Upper lobe of left lung (tissue), 6 donors: ENCODE measurements at regions not wholly inside any gene's neighbourhood (a gene's known extent, or its start where the extent isn't known, plus 50 kb on each side); places are given as distances from the start of the nearest gene placed in this dataset.

Experiments used
- ATAC-seq, 2 donors: fragments of 200-7000 bp; cut with Tn5 transposase; one replicate each; pipeline ENCODE4 v1.9.1; 2022; ENCODE audit warnings: mild to moderate bottlenecking in 2 of 2, moderate library complexity in 2 of 2; ENCODE audit not compliant: low FRiP score in 2 of 2
- DNase-seq, 2 donors: peaks; one replicate each; pipeline ENCODE4 v3.0.0-alpha.2; 2019 to 2020
- H3K27ac ChIP-seq, 4 donors: fragments of 200-600 bp; sonication (generic); one replicate each; pipeline ENCODE4 v1.5.1; 2016 to 2019
- H3K27me3 ChIP-seq, 4 donors: fragments of 200-600 bp; sonication (generic); one replicate each; pipeline ENCODE4 v1.5.1; 2017 to 2019
- H3K36me3 ChIP-seq, 4 donors: fragments of 200-600 bp; sonication (generic); one replicate each; pipeline ENCODE4 v1.5.1; 2016 to 2019
- H3K4me1 ChIP-seq, 4 donors: fragments of 200-600 bp; sonication (generic); one replicate each; pipeline ENCODE4 v1.5.1; 2018 to 2019
- H3K4me3 ChIP-seq, 4 donors: fragments of 200-600 bp; sonication (generic); one replicate each; pipeline ENCODE4 v1.5.1; 2017 to 2019; ENCODE audit warnings: mild to moderate bottlenecking in 2 of 4, moderate library complexity in 1 of 4
- H3K9me3 ChIP-seq, 4 donors: fragments of 200-600 bp; sonication (generic); one replicate each; pipeline ENCODE4 v1.5.1; 2018 to 2019
- CTCF ChIP-seq, 6 experiments: fragments of 450-650 bp in 4 of 6; fragments of 200-600 bp in 2 of 6; sonication (generic) in 2 of 6; IDR thresholded peaks; one replicate each; pipeline ENCODE4 v1.5.1; 2016 to 2019; ENCODE audit warnings: antibody characterized with exemption in 6 of 6
- EP300 ChIP-seq, 4 donors: sonication (generic); formaldehyde crosslinking; IDR thresholded peaks; one replicate each; pipeline ENCODE4 v1.5.1; 2017; ENCODE audit warnings: antibody characterized with exemption in 4 of 4, control low read depth in 2 of 4
- POLR2A ChIP-seq, 4 donors: fragments of 450-650 bp; IDR thresholded peaks; one replicate each; pipeline ENCODE4 v1.5.1; 2016 to 2017; ENCODE audit warnings: antibody characterized with exemption in 4 of 4, mild to moderate bottlenecking in 2 of 4
- POLR2AphosphoS5 ChIP-seq, 2 donors: sonication (generic); formaldehyde crosslinking; IDR thresholded peaks; one replicate each; pipeline ENCODE4 v1.5.1; 2017; ENCODE audit warnings: antibody characterized with exemption in 2 of 2
- WGBS, 2 donors: methylation state at CpG; one replicate each; pipeline ENCODE4 v1.1.5; 2017 to 2018; 5-methylcytosine and 5-hydroxymethylcytosine counted together
- donor health status: DM: no; HTN: no; CAD: no; lungs with moderate emphysema.
- donor health status: DM: no; HTN: yes; CAD: no; lungs with severe emphysema.

GRCh38 chr7:133180717-133181116, 72.2 kb upstream of the EXOC4 start:
- TF ChIP-seq EP300 (IDR thresholded peaks at IDR 0.05) (no peak), CTCF (IDR thresholded peaks at IDR 0.05) (no peak), POLR2A (IDR thresholded peaks at IDR 0.05) (no peak), POLR2AphosphoS5 (IDR thresholded peaks at IDR 0.05) (no peak)
- H3K4me3 ChIP-seq = no peak overlapping the region
- no peak overlapping the region for H3K27ac ChIP-seq
- DNase-seq (no peak), ATAC-seq (no peak)
- WGBS, 2 donors = 82 to 87% methylated on average over 4 of the region's 4 CpGs
- no peaks in the 10 kb centered on the region for H3K27me3 ChIP-seq
- H3K4me1 ChIP-seq = no peaks in the 10 kb centered on the region
- H3K9me3 ChIP-seq = no peaks in the 10 kb centered on the region
- H3K36me3 ChIP-seq = no peaks in the 10 kb centered on the region

GRCh38 chr7:133183042-133183794, 69.7 kb upstream of the EXOC4 start:
- H3K36me3 ChIP-seq = no peaks in the 10 kb centered on the region
- TF ChIP-seq POLR2AphosphoS5 (IDR thresholded peaks at IDR 0.05) (no peak), POLR2A (IDR thresholded peaks at IDR 0.05) (no peak), CTCF (IDR thresholded peaks at IDR 0.05) (no peak), EP300 (IDR thresholded peaks at IDR 0.05) (no peak)
- WGBS, 2 donors = 76 to 83% methylated on average over 7 to 10 of the region's 10 CpGs
- H3K27ac ChIP-seq = no peak overlapping the region
- H3K27me3 ChIP-seq = no peaks in the 10 kb centered on the region
- no peak overlapping the region for H3K4me3 ChIP-seq
- ATAC-seq = no peak
- H3K9me3 ChIP-seq = no peaks in the 10 kb centered on the region
- no peaks in the 10 kb centered on the region for H3K4me1 ChIP-seq
- DNase-seq = peak in 1 of 2 donors; percentile 15

- no peaks in the 10 kb centered on the region for H3K4me1 ChIP-seq
- no peaks in the 10 kb centered on the region for H3K27me3 ChIP-seq
- H3K4me3 ChIP-seq = no peak overlapping the region
- no peak overlapping the region for H3K27ac ChIP-seq
- 42 to 45% methylated on average over 2 of the region's 2 CpGs for WGBS, 2 donors
- DNase-seq (no peak), ATAC-seq (no peak)
- TF ChIP-seq POLR2A (IDR thresholded peaks at IDR 0.05) (no peak), POLR2AphosphoS5 (IDR thresholded peaks at IDR 0.05) (no peak), EP300 (IDR thresholded peaks at IDR 0.05) (no peak), CTCF (IDR thresholded peaks at IDR 0.05) (no peak)
- H3K9me3 ChIP-seq = no peaks in the 10 kb centered on the region
- no peaks in the 10 kb centered on the region for H3K36me3 ChIP-seq
Measured at GRCh38 chr7:133183969-133184368, 68.9 kb upstream of the EXOC4 start.

- no peaks in the 10 kb centered on the region for H3K9me3 ChIP-seq
- H3K27ac ChIP-seq = no peak overlapping the region
- TF ChIP-seq EP300 (IDR thresholded peaks at IDR 0.05) = no peak
- TF ChIP-seq POLR2AphosphoS5 (IDR thresholded peaks at IDR 0.05) = no peak
- no peak for TF ChIP-seq POLR2A (IDR thresholded peaks at IDR 0.05)
- TF ChIP-seq CTCF (IDR thresholded peaks at IDR 0.05) = no peak
- ATAC-seq (no peak), DNase-seq (no peak)
- H3K36me3 ChIP-seq = no peaks in the 10 kb centered on the region
- H3K4me3 ChIP-seq = no peak overlapping the region
- H3K27me3 ChIP-seq = no peaks in the 10 kb centered on the region
- no peaks in the 10 kb centered on the region for H3K4me1 ChIP-seq
- 39 to 45% methylated on average over 1 of the region's 1 CpG for WGBS, 2 donors
Measured at GRCh38 chr7:133185512-133185911, 67.4 kb upstream of the EXOC4 start.

- Histone ChIP-seq H3K27ac (no peak overlapping the region), H3K9me3 (no peaks in the 10 kb centered on the region), H3K4me1 (no peaks in the 10 kb centered on the region), H3K4me3 (no peak overlapping the region), H3K27me3 (no peaks in the 10 kb centered on the region), H3K36me3 (no peaks in the 10 kb centered on the region)
- WGBS, 2 donors = 75 to 79% methylated on average over 1 of the region's 1 CpG
- no peak for ATAC-seq
- TF ChIP-seq EP300 (IDR thresholded peaks at IDR 0.05) (no peak), POLR2A (IDR thresholded peaks at IDR 0.05) (no peak), POLR2AphosphoS5 (IDR thresholded peaks at IDR 0.05) (no peak), CTCF (IDR thresholded peaks at IDR 0.05) (no peak)
- no peak for DNase-seq
Measured at GRCh38 chr7:133186060-133186459, 66.8 kb upstream of the EXOC4 start.
